IMR-90 (cell line): ENCODE measurements at regions not wholly inside any gene's neighbourhood (a gene's known extent, or its start where the extent isn't known, plus 50 kb on each side); places are given as distances from the start of the nearest gene placed in this dataset.

Source experiments
- CEBPB ChIP-seq: IDR thresholded peaks from 2 replicates; pipeline ENCODE4 v1.6.1; 2012; ENCODE audit warnings: low read depth, low read length, improper control_type of control experiment
- MAFK ChIP-seq: IDR thresholded peaks from 2 replicates; pipeline ENCODE4 v1.6.1; 2012; ENCODE audit warnings: low read depth, low read length, improper control_type of control experiment
- MAZ ChIP-seq: IDR thresholded peaks from 2 replicates; pipeline ENCODE4 v1.6.1; 2012; ENCODE audit warnings: low read depth, mild to moderate bottlenecking, low read length, improper control_type of control experiment, moderate library complexity, borderline replicate concordance
- MXI1 ChIP-seq: IDR thresholded peaks from 2 replicates; pipeline ENCODE4 v1.6.1; 2012; ENCODE audit warnings: low read depth, mild to moderate bottlenecking, low read length, moderate library complexity, borderline replicate concordance
- POLR2A ChIP-seq: IDR thresholded peaks from 2 replicates; pipeline ENCODE4 v1.6.1; 2012; ENCODE audit warnings: mild to moderate bottlenecking, low read depth, low read length
- RAD21 ChIP-seq: IDR thresholded peaks from 2 replicates; pipeline ENCODE4 v1.6.1; 2012; ENCODE audit warnings: low read length, improper control_type of control experiment
- RCOR1 ChIP-seq: IDR thresholded peaks from 2 replicates; pipeline ENCODE4 v1.6.1; 2012; ENCODE audit warnings: mild to moderate bottlenecking, low read length, improper control_type of control experiment; ENCODE audit not compliant: insufficient replicate concordance
- RFX5 ChIP-seq: IDR thresholded peaks from 2 replicates; pipeline ENCODE4 v1.8.0; 2012; ENCODE audit warnings: low read depth, mild to moderate bottlenecking, low read length, moderate library complexity
- SMC3 ChIP-seq: fragments of 150-350 bp; IDR thresholded peaks from 2 replicates; pipeline ENCODE4 v1.6.1; 2016; ENCODE audit warnings: low read depth, mild to moderate bottlenecking, antibody characterized with exemption, low read length, moderate library complexity
- TF ChIP-seq, protein P1 (sequence below): conservative IDR thresholded peaks from 2 replicates; pipeline ENCODE4 v1.5.1; 2012; ENCODE audit warnings: mild to moderate bottlenecking, low read depth, low read length, improper control_type of control experiment
- TF ChIP-seq, protein P2 (sequence below): fragments of 150-350 bp; IDR thresholded peaks from 2 replicates; pipeline ENCODE4 v1.6.1; 2017; ENCODE audit warnings: mild to moderate bottlenecking, antibody characterized with exemption, low read length, low read depth
- TF ChIP-seq, protein P3 (sequence below): fragments of 150-350 bp; IDR thresholded peaks from 2 replicates; pipeline ENCODE4 v1.6.1; 2016; ENCODE audit warnings: low read depth, mild to moderate bottlenecking, low read length, moderate library complexity, borderline replicate concordance

DNA sequence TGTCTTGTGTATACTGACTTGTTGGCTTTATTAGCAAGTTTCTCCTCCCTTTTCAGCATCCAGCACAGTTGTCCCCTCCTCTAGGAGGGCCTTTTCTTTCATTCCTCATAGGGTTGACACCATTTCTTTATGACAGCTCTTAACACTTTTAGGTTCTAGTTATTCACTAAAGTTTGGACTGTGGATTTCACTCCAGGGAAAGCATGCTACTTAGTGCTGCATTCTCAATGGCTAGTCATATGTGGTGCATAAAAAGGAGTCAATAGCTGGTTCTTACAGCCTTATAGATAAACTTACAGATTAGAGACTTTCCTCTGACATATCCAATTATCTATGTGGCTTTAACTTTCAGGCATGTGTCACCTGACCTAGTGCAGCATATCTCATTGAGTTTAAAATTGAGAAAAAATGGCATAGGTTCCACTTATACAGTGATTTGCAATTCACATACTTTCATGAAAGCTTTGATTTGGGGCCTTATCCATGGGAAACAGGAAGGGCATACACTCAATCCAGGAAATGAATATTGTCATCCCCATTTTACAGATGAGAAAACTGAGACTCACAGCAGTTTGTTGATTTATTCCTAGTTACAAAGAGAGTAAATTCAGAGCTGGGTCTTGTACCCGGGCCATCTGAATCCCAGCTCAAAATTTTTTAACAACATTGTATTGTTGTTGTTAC lies 289.7 kb downstream of the LPIN1 start:
- TF ChIP-seq, protein P1, sequence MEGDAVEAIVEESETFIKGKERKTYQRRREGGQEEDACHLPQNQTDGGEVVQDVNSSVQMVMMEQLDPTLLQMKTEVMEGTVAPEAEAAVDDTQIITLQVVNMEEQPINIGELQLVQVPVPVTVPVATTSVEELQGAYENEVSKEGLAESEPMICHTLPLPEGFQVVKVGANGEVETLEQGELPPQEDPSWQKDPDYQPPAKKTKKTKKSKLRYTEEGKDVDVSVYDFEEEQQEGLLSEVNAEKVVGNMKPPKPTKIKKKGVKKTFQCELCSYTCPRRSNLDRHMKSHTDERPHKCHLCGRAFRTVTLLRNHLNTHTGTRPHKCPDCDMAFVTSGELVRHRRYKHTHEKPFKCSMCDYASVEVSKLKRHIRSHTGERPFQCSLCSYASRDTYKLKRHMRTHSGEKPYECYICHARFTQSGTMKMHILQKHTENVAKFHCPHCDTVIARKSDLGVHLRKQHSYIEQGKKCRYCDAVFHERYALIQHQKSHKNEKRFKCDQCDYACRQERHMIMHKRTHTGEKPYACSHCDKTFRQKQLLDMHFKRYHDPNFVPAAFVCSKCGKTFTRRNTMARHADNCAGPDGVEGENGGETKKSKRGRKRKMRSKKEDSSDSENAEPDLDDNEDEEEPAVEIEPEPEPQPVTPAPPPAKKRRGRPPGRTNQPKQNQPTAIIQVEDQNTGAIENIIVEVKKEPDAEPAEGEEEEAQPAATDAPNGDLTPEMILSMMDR, result no peak
- TF ChIP-seq MAFK (no peak), RAD21 (no peak), SMC3 (no peak), RFX5 (no peak), MXI1 (no peak), POLR2A (no peak), MAZ (no peak), RCOR1 (no peak), CEBPB (no peak)
- TF ChIP-seq, protein P2, sequence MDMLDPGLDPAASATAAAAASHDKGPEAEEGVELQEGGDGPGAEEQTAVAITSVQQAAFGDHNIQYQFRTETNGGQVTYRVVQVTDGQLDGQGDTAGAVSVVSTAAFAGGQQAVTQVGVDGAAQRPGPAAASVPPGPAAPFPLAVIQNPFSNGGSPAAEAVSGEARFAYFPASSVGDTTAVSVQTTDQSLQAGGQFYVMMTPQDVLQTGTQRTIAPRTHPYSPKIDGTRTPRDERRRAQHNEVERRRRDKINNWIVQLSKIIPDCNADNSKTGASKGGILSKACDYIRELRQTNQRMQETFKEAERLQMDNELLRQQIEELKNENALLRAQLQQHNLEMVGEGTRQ, result no peak
- TF ChIP-seq, protein P3, sequence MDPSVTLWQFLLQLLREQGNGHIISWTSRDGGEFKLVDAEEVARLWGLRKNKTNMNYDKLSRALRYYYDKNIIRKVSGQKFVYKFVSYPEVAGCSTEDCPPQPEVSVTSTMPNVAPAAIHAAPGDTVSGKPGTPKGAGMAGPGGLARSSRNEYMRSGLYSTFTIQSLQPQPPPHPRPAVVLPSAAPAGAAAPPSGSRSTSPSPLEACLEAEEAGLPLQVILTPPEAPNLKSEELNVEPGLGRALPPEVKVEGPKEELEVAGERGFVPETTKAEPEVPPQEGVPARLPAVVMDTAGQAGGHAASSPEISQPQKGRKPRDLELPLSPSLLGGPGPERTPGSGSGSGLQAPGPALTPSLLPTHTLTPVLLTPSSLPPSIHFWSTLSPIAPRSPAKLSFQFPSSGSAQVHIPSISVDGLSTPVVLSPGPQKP, result no peak
